CD4-positive, alpha-beta memory T cell (primary cell): ENCODE measurements at regions not wholly inside any gene's neighbourhood (a gene's known extent, or its start where the extent isn't known, plus 50 kb on each side); places are given as distances from the start of the nearest gene placed in this dataset.

ENCODE experiments used
- CTCF ChIA-PET: fragments of 350-600 bp; sonication (Branson Sonifier 250); formaldehyde crosslinking; loops from one replicate; lab custom pipeline; 2021; ENCODE audit warnings: inconsistent platforms; ENCODE audit not compliant: partially characterized antibody; lab: Charles Lee
- POLR2A ChIA-PET: fragments of 350-600 bp; sonication (Branson Sonifier 250); formaldehyde crosslinking; loops from one replicate; lab custom pipeline; 2021; ENCODE audit not compliant: partially characterized antibody; lab: Charles Lee
- DNase-seq, 5 donors: peaks; one replicate each; pipeline versions ENCODE4 v3.0.0 to v3.0.0-alpha.2; 2020 to 2022; ENCODE audit warnings: mixed read lengths in 1 of 5
- H3K27ac ChIP-seq: one replicate; pipeline ENCODE4 v1.7.0; 2013; ENCODE audit warnings: low read depth, low read length
- H3K27me3 ChIP-seq: 2 replicates; pipeline ENCODE4 v1.7.0; 2013; ENCODE audit warnings: mild to moderate bottlenecking, low read length, moderate library complexity; ENCODE audit not compliant: insufficient read depth
- H3K36me3 ChIP-seq: 2 replicates; pipeline ENCODE4 v1.7.0; 2013; ENCODE audit warnings: mild to moderate bottlenecking, low read length, moderate library complexity; ENCODE audit not compliant: insufficient read depth
- H3K4me1 ChIP-seq: 2 replicates; pipeline ENCODE4 v1.7.0; 2013; ENCODE audit warnings: mild to moderate bottlenecking, low read length, moderate library complexity; ENCODE audit not compliant: insufficient read depth
- H3K4me3 ChIP-seq, 2 donors: one replicate each; pipeline ENCODE4 v1.7.0; 2013; ENCODE audit warnings: low read length in 2 of 2, mild to moderate bottlenecking in 1 of 2
- H3K9me3 ChIP-seq, 2 donors: one replicate each; pipeline ENCODE4 v1.7.0; 2013; ENCODE audit warnings: low read length in 2 of 2, control low read depth in 1 of 2; ENCODE audit not compliant: control insufficient read depth in 1 of 2
- H3K27ac Mint-ChIP-seq, 7 donors: one replicate each; pipeline ENCODE4 v1.8.0; 2020 to 2021; ENCODE audit warnings: mixed read lengths in 7 of 7, mild to moderate bottlenecking in 6 of 7, inconsistent platforms in 3 of 7, moderate library complexity in 3 of 7
- H3K27me3 Mint-ChIP-seq, 2 donors: one replicate each; pipeline ENCODE4 v1.8.0; 2020 to 2021; ENCODE audit warnings: mixed read lengths in 2 of 2
- H3K36me3 Mint-ChIP-seq, 2 donors: one replicate each; pipeline ENCODE4 v1.8.0; 2020 to 2021; ENCODE audit warnings: mixed read lengths in 2 of 2, inconsistent platforms in 1 of 2, mild to moderate bottlenecking in 1 of 2
- H3K4me1 Mint-ChIP-seq, 4 donors: one replicate each; pipeline ENCODE4 v1.8.0; 2020 to 2021; ENCODE audit warnings: mixed read lengths in 4 of 4, mild to moderate bottlenecking in 1 of 4
- H3K4me3 Mint-ChIP-seq, 8 donors: one replicate each; pipeline ENCODE4 v1.8.0; 2020 to 2021; ENCODE audit warnings: mixed read lengths in 8 of 8, mild to moderate bottlenecking in 7 of 8, moderate library complexity in 6 of 8, inconsistent platforms in 3 of 8
- H3K9me3 Mint-ChIP-seq, 8 donors: one replicate each; pipeline ENCODE4 v1.8.0; 2020 to 2021; ENCODE audit warnings: mixed read lengths in 8 of 8, mild to moderate bottlenecking in 5 of 8, inconsistent platforms in 3 of 8, moderate library complexity in 1 of 8
- intact Hi-C: fragments of 100-400 bp; cut with micrococcal nuclease; formaldehyde crosslinking; loops from one replicate; pipeline ENCODE4 v1.15.1; 2023

DNA sequence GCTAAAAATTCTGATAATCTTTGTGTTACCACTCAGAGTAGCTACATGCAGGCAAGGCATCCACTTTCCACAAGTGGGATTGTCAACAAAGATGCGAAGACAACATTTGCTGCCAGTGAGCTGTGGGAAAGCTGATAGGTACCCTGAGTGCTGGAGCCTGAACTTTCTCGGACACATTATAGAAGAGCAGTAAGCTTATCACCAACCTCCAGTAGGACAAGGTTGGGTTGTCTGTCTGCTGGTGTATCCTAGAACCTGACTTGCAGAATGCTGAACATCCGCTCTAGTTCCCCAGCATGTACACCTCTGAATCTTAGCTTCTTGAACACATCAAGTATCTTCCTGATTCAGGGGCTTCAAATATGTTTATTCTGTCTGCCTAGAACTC lies 103.8 kb upstream of the PPM1H start:
- H3K9me3 Mint-ChIP-seq: peaks cover 0 to 2% (median 0%) of the 10 kb centered on the region in 8 donors
- no peaks in the 10 kb centered on the region for H3K27me3 Mint-ChIP-seq
- Histone ChIP-seq H3K4me3 (no peak overlapping the region), H3K27ac (no peak overlapping the region), H3K27me3 (no peaks in the 10 kb centered on the region), H3K4me1 (no peaks in the 10 kb centered on the region), H3K9me3 (no peaks in the 10 kb centered on the region), H3K36me3 (no peaks in the 10 kb centered on the region)
- no peaks in the 10 kb centered on the region for H3K4me1 Mint-ChIP-seq
- POLR2A ChIA-PET: no interaction called here
- CTCF ChIA-PET: no interaction called here
- no peak overlapping the region for H3K27ac Mint-ChIP-seq
- DNase-seq: no peak
- intact Hi-C loops: no loop called here
- H3K36me3 Mint-ChIP-seq: no peaks in the 10 kb centered on the region
- H3K4me3 Mint-ChIP-seq: no peak overlapping the region

DNA sequence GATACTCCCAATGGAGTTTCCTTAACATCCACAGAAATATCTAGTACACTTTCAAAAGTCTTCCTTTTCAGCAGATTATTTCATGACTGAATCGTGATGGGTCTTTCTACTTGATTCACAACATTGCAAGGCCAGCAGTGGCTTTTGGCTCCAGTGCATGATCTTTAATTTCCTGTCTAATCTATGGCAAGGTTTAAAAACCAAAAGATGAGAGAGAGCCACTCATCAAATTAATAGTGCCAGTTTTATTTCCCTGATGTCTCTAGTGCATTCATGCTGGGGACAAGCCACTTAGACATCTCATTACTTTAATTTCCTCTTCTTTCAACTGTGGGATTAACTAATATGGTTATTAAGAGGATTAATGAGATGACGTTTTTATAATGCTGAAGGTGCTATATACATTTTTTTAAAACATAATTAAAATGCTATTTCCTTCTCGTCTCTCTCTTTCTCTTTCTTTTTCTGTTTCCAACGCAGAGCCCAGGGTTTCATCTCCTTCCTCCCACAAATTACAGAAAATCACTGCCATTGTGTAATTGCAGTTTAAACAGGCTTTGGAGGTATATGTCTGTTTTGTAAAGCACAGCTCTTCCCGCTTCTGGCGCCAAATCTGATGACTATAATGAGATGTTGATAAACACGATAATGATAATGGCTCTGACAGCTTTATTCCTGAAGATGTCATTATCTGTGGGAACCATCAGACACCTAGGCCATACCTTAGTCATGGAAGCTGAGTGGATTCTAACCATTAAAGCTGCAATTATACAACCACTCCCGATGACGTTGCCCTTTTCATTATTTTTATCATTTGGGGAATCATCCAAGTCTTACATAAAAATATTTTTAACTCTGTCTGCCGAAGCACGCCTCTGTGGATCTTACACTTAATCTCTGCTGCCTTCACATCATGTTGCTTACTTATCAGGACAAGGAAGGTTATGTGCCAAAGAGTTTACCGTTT lies 103.1 kb upstream of the PPM1H start:
- no peak overlapping the region for H3K27ac ChIP-seq
- Mint-ChIP-seq H3K27me3 (peaks cover 0 to under 1% of the 10 kb centered on the region in 2 donors), H3K4me3 (no peak overlapping the region), H3K9me3 (peaks cover 0 to 2% (median 0%) of the 10 kb centered on the region in 8 donors), H3K36me3 (no peaks in the 10 kb centered on the region), H3K4me1 (no peaks in the 10 kb centered on the region), H3K27ac (no peak overlapping the region)
- H3K27me3 ChIP-seq: no peaks in the 10 kb centered on the region
- no peak for DNase-seq
- H3K4me3 ChIP-seq: no peak overlapping the region
- POLR2A ChIA-PET: no interaction called here
- no peaks in the 10 kb centered on the region for H3K9me3 ChIP-seq
- no peaks in the 10 kb centered on the region for H3K4me1 ChIP-seq
- intact Hi-C loops: no loop called here
- CTCF ChIA-PET: no interaction called here
- no peaks in the 10 kb centered on the region for H3K36me3 ChIP-seq

DNA sequence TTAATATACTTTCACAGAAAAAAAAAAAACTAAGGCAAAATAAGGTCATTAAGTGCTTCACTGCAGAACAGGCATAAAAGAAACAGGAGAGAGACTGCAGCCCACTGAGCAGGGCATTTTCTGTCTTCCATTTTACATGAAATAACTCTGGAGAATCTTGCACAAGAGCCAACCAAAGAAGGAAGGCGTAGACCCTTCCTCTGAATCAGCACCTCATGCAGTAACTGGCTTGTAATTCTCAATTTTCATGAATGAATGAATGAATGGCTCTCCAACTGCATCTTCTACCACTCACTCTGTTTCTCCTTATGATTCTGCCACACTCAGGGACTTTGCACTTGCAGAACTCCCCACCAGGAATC lies 102.0 kb upstream of the PPM1H start:
- Mint-ChIP-seq H3K4me1 (no peaks in the 10 kb centered on the region), H3K36me3 (no peaks in the 10 kb centered on the region), H3K9me3 (peaks cover 0 to 2% (median 0%) of the 10 kb centered on the region in 8 donors), H3K4me3 (no peak overlapping the region), H3K27me3 (peaks cover 0 to 1% of the 10 kb centered on the region in 2 donors), H3K27ac (no peak overlapping the region)
- POLR2A ChIA-PET: no interaction called here
- Histone ChIP-seq H3K4me1 (no peaks in the 10 kb centered on the region), H3K36me3 (no peaks in the 10 kb centered on the region), H3K27me3 (no peaks in the 10 kb centered on the region), H3K9me3 (no peaks in the 10 kb centered on the region), H3K27ac (no peak overlapping the region), H3K4me3 (no peak overlapping the region)
- CTCF ChIA-PET: no interaction called here
- no peak for DNase-seq
- intact Hi-C loops: no loop called here

DNA sequence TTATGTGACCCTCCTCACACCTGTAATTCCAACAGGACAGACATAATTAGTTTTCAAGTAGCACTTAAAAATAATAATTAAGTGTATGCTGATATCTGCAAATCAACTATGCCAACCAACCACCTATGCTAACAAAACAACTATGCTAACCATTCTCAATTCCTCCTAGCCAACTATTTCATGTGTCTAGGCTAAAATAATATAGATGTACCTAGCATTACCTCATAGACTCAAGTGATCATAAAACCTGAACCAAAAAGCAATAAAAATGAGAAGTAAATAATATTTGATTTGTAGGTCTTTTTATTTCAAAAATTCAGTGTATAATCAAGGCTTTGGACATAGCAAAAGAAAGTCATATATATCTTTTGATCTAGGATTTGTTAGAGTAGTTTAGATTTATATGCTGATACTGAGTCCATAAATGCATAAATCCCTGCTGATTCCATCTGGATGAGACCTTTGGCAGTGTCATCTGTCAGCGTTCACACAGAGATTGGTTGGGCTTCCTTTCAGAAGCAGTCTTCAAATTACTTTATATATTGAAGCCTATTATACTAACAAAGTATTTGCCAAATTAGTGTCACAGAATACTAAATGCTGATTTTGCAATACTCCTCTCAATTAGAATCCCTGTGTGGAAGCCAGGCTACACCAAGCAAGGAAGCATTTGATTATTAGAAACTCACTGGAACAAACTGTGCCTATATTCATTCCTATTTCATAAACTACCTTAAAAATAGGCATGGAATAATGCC lies 101.4 kb upstream of the PPM1H start:
- Histone ChIP-seq H3K27ac (no peak overlapping the region), H3K36me3 (no peaks in the 10 kb centered on the region), H3K27me3 (no peaks in the 10 kb centered on the region), H3K9me3 (no peaks in the 10 kb centered on the region), H3K4me3 (no peak overlapping the region), H3K4me1 (no peaks in the 10 kb centered on the region)
- intact Hi-C loops: no loop called here
- ChIA-PET CTCF (no interaction called here), POLR2A (no interaction called here)
- Mint-ChIP-seq H3K4me3 (no peak overlapping the region), H3K27me3 (peaks cover 0 to 1% of the 10 kb centered on the region in 2 donors), H3K4me1 (no peaks in the 10 kb centered on the region), H3K9me3 (peaks cover 0 to 4% (median 0%) of the 10 kb centered on the region in 8 donors), H3K36me3 (no peaks in the 10 kb centered on the region), H3K27ac (no peak overlapping the region)
- DNase-seq: no peak

DNA sequence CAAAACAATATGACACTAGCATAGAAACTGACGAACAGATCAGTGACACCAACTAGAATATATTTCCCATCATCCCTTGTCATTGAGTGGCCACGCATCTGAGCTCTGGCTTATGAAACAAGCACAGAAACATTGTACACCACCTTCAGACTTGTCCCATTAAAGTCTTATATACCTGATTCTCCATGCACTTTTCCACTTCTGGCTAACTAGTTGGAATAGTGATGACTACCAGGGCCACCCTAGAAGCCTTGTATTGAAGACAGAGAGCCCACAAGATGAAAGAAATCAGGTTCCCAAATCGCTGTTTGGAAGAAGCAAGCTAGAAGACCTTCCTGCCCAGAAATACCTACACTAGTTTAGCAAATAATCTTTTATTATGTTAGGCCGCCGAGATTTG lies 99.7 kb upstream of the PPM1H start:
- H3K27me3 ChIP-seq: no peaks in the 10 kb centered on the region

DNA sequence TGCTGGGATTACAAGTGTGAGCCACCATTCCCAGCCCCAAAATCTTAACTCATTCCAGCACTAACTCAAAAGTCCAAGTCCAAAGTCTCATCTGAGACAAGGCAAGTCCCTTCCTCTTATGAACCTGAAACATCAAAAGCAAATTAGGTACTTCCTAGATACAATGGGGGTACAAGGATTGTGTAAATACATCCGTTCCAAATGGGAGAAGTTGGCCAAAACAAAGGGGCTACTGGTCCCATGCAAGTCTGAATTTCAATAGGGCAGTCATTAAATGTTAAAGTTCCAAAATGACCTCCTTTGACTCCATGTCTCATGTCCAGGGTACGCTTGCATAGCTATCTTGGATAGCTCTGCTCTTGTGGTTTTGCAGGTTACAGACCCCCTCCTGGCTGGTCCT lies 94.7 kb upstream of the PPM1H start:
- Histone ChIP-seq H3K27ac (no peak overlapping the region), H3K36me3 (no peaks in the 10 kb centered on the region), H3K9me3 (no peaks in the 10 kb centered on the region), H3K27me3 (no peaks in the 10 kb centered on the region), H3K4me1 (no peaks in the 10 kb centered on the region), H3K4me3 (no peak overlapping the region)
- H3K36me3 Mint-ChIP-seq: no peaks in the 10 kb centered on the region
- intact Hi-C loops: no loop called here
- H3K27me3 Mint-ChIP-seq: peaks cover 0 to 2% of the 10 kb centered on the region in 2 donors
- no peak overlapping the region for H3K4me3 Mint-ChIP-seq
- H3K27ac Mint-ChIP-seq: no peak overlapping the region
- no peaks in the 10 kb centered on the region for H3K4me1 Mint-ChIP-seq
- POLR2A ChIA-PET: no interaction called here
- peaks cover 0 to 11% (median 3%) of the 10 kb centered on the region in 8 donors for H3K9me3 Mint-ChIP-seq
- CTCF ChIA-PET: no interaction called here
- no peak for DNase-seq

More for the DNA sequence above, 99.7 kb upstream of the PPM1H start:
- ChIA-PET POLR2A (no interaction called here), CTCF (no interaction called here)
- no peak overlapping the region for H3K27ac Mint-ChIP-seq
- intact Hi-C loops: no loop called here
- H3K4me3 ChIP-seq: no peak overlapping the region
- peaks cover 0 to 1% of the 10 kb centered on the region in 2 donors for H3K27me3 Mint-ChIP-seq
- H3K9me3 Mint-ChIP-seq: peaks cover 0 to 6% (median 0%) of the 10 kb centered on the region in 8 donors
- DNase-seq: no peak
- H3K36me3 ChIP-seq: no peaks in the 10 kb centered on the region
- no peak overlapping the region for H3K27ac ChIP-seq
- no peaks in the 10 kb centered on the region for H3K36me3 Mint-ChIP-seq
- no peaks in the 10 kb centered on the region for H3K9me3 ChIP-seq
- no peaks in the 10 kb centered on the region for H3K4me1 ChIP-seq
- H3K4me3 Mint-ChIP-seq: no peak overlapping the region
- H3K4me1 Mint-ChIP-seq: no peaks in the 10 kb centered on the region

DNA sequence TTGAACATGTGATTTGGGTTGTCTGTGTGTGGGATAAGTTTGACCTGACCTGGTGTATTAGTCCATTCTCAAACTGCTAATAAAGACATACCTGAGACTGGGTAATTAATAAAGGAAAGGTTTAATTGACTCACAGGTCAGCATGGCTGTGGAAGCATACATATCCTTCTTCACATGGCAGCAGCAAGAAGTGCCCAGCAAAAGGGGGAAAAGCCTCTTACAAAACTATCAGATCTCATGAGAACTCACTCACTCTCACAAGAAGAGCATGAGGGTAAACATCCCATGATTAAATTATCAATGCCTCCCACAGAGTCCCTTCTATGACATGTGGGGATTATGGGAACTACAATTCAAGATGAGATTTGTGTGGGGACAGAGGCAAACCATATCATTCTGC lies 94.0 kb upstream of the PPM1H start:
- no peak for DNase-seq
- Histone ChIP-seq H3K27me3 (no peaks in the 10 kb centered on the region), H3K4me1 (no peaks in the 10 kb centered on the region), H3K4me3 (no peak overlapping the region), H3K9me3 (no peaks in the 10 kb centered on the region), H3K27ac (no peak overlapping the region), H3K36me3 (no peaks in the 10 kb centered on the region)
- Mint-ChIP-seq H3K4me3 (no peak overlapping the region), H3K27ac (no peak overlapping the region), H3K9me3 (peaks cover 0 to 11% (median 4%) of the 10 kb centered on the region in 8 donors), H3K36me3 (no peaks in the 10 kb centered on the region), H3K27me3 (peaks cover 0 to 2% of the 10 kb centered on the region in 2 donors), H3K4me1 (no peaks in the 10 kb centered on the region)
- intact Hi-C loops: no loop called here
- ChIA-PET CTCF (no interaction called here), POLR2A (no interaction called here)
